Inflammatory macrophage treated with lipopolysaccharide for 4 hours (primary cell): ENCODE measurements at regions not wholly inside any gene's neighbourhood (a gene's known extent, or its start where the extent isn't known, plus 50 kb on each side); places are given as distances from the start of the nearest gene placed in this dataset.

ENCODE experiments used
- DNase-seq: peaks from one replicate; pipeline ENCODE4 v3.0.0-alpha.2; 2020

DNA sequence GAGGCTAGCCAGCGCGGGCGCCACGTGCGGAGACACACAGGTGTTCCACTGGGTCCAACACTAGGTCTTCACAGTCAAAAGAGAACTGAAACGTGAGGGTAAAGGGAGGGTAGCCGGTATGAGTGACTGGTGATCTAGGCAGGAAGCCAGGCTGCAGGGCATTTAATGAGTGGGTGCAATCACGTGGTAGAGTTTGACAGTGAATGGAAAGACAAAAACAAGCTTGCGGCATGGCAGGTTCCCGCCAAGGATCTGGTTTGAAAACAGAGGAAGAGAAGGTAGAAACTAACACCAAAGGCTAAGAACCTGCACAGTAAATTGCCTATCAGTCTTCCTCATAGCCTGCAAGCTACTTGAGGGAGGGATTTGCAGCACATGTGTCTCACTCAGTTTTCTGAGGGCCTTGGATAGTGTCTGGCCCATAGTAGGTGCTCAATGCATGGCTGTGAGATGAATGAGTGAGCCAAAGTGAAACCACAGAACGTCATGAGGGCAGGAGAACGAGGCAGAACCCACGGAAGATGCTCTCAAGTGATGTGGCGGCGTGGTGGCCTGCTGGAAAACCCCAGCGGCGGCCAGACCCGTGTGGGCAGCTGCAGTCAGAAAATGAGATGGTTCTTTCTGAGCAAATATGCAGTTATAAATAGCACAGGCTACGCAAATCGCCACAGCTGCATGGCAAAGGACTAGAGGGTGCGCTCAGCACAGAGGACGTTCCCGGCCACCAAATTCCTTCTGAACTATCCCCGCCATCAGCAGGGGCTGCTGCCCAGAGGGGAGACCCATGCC is 183.6 kb upstream of the NFE2L3 start:
- DNase-seq = no peak

DNA sequence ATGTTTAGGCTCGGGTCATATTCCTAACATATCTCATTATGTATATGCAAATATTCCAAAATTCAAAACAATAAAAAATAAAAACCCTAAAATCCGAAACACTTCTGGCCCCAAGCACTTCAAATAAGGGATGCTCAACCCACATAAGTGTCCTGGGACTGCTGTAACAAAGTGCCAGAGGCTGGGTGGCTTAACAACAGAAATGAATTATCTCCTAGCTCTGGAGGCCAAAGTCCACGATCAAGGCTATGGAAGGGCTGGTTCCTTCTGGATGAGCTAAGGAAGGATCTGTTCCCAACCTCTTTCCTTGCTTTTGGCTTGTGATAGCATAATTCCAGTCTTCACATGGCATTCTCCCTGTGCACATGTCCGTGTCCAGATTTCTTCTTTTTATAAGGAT is 181.6 kb upstream of the NFE2L3 start:
- DNase-seq = no peak

DNA sequence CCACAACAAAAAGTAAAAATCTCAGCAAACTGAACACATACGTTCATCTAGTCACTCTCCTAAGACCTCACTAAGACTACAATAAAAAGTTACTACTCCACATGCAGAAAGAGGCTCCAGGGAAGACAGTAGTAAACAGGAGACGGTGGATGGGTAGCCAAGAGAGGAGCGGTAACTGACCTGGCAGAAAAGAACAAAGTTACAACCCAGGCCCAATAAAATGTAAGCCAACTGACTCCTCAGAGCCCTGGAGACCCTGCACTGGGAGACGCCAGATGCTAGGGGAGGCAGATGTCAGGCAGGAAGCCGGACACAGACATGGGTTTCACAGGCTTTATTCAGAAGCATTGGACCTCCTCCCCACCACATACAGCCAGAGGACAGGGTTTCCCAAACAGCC is 181.1 kb upstream of the NFE2L3 start:
- DNase-seq = no peak

DNA sequence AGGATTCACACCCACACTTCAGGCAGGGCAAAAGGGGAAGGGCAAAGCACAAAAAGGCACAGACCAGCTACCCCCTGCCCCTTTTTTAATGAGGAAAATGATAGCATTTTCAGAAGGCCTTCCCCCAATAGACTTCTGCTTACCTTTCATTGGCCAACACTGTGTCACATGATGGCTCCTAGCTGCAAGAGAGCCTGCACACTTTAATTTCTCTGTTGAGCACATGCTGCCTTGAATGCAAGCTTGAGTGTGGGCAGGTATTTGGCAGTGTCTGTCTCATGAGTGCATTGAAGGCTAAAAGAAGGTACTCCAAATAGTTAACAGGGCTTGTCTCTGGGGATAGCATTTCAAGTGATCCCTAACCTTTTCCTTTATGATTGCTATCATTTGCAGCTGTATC is 175.4 kb upstream of the NFE2L3 start:
- DNase-seq = no peak

DNA sequence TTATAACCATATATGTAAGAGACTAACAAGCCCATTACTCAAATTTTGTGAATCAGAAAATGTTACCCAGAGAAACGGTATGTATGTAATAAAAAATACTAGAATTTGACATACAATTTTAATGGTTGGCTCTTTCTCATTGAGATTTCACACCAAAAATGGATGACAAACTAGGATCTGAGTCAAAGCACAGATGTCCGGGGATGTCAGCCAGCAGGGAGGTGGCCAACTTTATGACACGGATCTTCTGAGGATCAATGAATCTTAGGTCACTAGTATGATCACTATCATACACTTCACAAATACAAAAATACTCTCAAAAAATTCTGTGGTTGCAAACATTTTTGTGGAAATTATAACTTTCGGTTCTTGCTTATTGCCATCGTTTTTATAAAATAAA is 173.5 kb upstream of the NFE2L3 start:
- DNase-seq = no peak

DNA sequence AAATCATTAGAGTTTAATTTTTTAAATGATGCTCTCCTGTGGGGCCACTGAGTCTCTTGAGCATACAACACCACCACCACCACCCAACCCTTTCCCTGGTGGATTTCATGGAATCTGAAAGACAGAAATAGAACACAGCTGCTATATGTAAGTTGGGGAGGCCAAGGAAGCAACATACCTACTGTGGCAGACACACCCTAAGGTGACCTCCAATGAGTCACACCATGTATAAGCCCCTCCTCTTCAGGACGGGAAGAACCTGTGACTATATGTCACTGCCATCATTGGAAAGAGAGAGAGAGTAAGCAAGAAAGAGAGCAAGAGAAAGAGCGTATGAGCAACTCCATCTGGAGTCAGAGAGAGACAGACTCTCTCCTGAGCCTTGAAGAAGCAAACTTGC is 172.4 kb upstream of the NFE2L3 start:
- DNase-seq = no peak

DNA sequence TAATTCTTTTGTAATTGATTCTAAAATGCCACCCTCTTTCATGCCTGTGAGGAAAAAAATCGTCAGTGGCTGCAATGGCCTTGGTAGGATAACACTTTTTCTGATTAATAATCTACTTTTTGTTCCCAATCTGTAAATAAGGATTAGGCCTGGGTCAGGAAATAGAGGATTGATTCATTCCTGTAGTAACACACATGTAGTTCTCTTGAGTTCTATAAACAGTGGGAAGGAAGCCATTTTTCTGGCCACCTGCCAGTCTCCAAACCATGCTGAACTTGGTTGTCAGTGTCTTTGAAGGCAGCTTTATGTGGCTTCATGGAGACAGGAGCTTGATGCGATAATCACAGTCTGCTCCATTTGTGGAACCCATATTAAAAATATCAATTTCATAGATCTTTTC is 169.3 kb upstream of the NFE2L3 start:
- DNase-seq = no peak

DNA sequence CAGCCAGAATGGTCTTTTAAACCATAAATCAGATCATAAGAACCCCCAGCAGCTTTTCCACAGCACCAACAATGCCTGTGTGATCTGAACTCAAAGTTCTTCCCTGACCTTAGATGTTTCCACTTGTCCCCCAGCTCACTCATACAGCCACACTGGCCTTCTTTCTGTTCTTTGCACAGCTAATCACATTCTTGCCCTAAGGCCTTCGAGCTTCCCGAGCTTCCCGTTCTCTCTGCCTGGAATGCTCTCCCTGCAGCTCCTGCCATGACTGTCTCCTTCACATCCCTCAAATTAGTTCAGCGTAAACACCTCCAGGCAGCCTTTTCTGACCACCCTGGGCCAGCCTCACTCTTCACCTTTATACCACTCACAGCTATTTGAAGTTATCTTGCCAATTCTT is 166.8 kb upstream of the NFE2L3 start:
- DNase-seq = no peak

DNA sequence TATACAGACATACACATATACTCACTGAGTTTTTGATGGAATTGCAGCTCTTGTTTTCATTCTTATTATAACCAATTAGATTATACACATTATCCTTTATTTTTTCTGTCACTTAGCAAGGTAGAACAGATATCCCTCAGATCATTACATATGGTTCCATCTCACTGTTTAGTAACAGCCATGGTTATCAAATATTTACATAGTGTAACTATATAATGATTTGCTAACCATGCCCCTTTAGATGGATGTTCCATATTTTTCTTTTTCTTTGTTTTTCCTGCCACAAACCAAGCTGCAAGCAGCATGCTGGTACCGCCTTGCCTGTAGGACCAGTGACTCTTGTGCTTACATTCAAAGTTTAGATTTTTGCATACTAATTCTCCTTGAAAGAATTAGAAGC is 163.4 kb upstream of the NFE2L3 start:
- DNase-seq = no peak

DNA sequence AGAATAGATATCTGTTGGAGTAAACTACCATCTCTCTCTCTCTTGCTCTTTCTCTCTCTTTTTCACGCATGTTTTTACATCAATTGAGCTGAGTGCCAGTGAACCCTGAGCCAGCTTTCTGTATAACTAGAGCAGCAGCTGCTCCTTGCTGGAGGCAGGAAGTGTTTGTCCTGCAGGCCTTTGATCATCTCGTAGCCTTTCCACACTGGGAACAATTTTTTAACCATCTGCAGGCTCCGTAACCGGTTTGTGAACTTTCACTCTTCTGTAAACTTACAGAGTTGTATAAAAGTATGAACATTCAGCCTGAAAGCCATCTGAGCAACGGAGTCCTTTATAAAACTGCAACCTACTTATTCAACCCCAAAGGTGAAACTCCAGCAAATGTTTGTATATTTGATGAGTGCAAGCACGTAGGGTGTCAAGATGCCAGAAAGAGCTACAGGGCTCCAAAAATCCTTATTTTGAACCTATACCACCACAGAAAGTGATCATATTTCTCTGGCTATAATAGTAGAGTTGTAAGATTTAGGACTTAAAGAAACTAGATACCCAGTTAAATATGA is 162.8 kb upstream of the NFE2L3 start:
- DNase-seq = no peak

DNA sequence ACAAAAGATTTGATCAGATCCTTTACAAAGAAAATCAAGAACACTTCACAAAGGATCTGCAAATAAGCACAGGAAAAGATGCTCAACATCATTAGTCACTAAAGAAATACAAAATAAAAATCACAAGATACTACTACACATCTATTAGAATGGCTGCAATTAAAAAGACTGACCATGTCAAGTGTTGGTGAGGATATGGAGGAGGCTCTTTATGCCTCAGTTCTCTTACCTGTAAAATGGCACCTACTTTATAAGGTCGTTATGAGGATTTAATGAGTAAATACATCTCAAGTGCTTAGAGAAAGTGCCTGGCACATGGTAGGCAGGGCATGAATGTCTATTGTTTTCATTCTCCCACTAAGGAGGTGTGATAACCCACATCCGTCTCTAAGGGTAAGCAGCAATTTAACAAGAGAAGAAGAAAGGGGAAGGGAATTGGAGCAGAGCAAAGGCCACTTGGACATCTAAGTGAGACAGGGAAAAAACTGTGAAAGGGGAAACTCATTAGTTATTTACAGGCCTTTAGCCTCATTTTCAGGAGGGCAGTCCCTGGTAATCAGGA is 157.5 kb upstream of the NFE2L3 start:
- no peak for DNase-seq

DNA sequence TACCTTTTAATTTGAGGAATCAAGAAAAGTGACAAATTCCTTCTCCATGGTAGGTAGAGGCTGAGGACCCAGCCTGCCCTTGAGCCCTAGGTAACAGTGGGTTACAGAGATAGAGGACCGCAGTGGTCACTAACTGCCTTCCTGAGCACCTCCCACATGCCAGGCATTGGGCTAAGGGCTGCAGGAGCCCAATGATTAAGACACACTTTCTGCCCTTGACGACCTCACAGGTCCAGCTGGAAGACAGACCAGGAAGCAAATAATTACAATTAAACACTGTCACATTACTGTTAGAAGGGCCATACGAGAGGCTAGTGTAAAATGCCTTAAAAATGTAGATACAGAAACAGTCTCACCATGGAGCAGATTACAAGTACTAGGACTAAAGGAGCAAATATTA is 156.8 kb upstream of the NFE2L3 start:
- no peak for DNase-seq

DNA sequence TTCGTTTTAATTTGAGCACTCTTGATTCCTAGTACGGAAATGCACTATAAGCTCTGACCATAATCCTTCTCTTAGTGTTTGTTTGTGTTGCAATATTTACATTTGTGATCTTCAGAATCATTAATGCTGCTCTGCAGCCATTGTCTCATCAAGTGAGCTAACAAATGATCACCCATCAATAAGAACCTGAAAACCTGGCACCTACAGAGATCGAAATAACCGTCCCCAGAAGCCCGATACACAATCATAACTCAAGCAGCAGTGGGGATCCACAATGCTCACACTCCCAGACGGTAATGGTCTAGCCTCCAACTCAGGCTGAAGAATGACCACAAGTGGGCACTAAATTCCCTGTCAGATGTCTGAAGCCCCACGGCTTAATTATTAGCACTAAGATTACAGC is 156.0 kb upstream of the NFE2L3 start:
- no peak for DNase-seq

DNA sequence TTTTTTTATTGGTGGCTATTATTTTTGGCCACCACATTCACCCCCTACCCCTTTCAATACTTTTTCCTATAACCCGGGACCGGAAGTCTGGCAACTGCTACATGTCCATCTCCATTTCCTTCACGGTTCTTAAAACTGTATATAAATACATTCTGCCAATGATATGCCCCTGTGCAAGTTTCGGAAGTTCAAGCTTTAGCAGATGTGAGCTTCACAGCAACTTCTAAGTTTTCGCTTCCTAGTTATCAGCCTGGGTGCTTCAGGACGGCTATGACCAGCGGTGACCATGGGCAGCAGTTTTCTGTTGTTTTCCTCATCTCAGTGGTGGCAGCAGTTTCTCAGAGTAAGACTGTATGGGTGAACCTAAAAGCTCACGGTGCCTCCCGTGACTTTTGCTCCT is 153.5 kb upstream of the NFE2L3 start:
- no peak for DNase-seq

DNA sequence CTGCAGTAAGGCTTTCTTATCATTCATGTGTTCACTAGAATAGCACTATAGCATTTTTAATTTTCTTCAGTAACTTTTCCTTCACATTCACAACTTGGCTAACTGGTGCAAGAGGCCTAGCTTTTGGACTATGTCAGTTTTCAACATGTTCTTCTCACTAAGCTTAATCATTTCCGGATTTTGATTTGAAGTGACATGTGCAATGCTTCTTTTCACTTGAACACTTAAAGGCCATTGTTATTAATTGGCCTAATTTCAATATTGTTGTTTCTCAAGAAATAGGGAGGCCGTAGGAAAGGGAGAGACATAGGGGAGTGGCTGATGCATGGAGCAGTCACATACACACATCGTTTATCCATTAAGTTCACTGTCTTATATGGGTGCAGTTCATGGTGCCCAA is 151.2 kb upstream of the NFE2L3 start:
- DNase-seq = no peak

DNA sequence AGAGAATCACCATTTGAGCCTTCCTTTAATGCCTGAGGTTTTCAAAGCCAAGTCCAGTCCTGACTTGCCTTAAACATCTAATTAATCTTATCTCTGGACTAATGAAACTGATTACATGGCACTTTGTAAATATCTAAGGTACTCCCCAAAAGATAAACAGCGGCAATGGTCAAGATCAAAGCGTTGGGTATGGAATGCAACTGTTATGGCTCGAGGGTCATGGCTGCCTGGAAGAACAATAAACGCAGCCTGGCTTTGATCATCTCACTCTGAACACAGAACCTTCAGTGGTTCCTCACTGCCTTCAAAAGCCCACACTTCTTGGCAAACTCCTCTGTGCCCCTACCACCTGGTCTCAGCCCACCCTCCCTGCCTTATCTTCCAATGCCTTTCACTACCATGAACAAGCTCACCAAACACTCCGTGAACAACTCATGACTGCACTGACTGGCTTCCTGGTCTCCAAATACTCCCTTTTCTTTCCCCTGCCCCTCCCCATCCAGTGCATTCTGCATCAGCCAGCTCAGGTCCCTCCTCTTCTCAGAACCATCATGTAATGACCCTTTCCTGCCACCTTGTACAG is 150.2 kb upstream of the NFE2L3 start:
- no peak for DNase-seq

DNA sequence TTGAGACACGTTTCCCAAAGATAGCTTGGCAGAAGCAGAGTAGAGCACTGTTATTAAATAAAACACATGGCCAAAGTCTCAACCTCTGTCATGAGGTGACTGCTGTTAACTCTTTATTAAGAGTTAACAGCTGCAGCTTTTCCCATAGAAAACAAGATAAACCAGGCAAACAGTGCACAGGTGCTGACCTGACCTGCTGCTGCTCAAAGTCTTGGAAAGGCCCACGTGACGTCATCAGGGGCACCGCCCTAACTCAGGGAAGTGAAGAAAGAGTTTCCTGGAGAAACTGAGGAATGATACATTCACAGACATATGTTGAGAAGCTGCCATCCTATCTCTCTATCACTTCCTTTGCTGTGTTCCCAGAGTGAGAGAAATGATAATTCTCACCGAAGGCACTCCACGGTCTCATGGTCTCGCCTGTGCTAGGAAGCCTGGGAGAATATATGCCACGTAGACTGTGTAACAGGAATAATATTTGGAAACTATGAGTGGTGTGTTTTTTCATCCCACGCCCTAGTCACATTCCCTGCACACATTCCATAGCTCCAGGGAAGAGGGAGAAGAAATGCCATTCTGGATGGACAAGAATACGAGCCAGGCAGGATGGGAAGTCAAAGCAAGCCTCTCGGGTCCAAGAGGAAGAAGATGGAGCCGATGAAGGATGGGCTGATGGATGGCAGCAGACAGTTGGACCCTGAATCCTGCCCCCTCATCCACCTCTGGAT is 146.2 kb upstream of the NFE2L3 start:
- DNase-seq = no peak

DNA sequence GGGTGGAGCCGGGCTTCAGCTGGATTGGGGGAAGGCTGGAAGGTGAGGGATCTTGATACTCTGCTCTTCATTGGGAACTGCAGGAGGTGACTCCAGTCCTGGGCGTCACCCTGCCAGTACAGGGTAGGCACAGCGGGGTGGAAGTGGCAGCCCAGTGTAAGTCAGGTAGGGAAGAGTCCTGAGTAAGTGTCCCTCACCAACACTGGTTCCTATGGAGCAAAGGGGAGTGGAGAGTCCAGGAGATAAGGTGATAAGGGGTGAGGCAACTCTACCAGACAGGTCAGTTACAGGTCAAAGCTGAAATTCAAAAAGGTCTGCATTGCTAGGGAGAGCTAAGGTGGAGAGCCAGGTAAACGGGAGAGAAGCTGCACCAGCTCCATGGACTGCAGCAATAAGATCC is 145.6 kb upstream of the NFE2L3 start:
- no peak for DNase-seq

DNA sequence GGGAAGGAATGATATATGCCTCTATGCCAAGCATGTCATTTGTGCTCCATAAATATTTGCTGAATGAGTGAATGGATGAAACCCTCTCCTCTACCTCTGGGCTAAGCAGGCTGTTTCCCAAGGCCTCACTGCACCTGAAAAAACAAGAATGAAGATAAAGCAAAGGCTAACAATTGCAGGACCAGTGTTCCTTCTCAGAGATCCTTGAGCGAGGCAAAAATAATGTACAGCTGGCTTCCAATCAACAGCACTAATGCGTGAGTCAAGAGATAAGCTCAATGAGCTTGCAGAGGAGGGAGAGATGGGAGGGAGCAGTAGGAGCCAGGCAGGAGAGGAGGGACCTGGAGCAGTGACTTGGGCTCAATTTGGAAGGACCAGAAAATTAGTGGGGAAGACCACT is 144.5 kb upstream of the NFE2L3 start:
- DNase-seq = no peak

DNA sequence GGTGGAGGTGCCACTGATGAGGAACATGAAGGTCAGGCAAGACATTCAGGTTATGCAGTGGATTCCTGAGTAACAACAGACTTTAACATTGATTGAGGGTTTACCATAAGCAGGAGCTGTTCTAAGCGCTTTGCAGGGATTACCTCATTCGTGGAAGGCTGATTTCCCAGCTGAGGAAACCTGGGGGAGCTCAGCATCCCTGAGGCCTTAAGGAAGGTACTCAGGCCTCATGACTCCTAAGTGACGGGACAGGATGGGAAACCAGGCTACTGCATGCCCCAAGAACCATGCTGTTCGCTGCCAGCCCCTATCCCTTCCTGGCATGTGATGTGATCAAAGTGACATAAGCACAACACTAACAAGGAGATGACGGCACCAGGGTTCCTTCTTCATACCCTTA is 143.6 kb upstream of the NFE2L3 start:
- no peak for DNase-seq

DNA sequence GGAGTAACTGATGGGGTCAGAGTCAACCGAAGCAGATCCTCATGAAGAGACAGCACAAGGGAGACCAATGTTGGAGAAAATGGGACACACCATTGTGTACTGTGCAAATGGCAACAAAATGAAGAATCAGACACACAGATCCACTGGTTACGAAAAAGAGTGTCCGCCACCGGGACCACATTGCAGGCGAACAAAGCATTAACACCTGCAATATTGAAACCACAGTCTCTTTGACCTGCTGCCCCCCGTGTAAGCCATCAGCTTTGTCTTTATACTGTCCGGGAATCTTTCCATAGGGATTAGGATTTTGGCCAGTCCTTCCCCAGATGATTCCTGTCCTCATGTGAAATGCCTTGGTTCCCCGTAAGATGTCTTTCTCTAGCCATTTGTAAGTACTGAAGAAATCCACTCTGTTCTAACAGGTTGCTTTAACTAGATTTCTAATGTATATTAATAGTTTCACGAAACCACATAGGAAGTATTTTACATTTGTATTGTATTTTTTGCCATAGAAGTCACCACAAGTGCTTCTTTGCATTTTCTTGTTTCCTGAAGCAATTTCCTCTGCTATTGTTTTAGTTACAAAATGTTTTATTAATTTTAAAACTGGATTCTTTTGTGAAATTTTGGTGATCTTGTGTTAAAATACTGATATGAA is 140.8 kb upstream of the NFE2L3 start:
- no peak for DNase-seq

DNA sequence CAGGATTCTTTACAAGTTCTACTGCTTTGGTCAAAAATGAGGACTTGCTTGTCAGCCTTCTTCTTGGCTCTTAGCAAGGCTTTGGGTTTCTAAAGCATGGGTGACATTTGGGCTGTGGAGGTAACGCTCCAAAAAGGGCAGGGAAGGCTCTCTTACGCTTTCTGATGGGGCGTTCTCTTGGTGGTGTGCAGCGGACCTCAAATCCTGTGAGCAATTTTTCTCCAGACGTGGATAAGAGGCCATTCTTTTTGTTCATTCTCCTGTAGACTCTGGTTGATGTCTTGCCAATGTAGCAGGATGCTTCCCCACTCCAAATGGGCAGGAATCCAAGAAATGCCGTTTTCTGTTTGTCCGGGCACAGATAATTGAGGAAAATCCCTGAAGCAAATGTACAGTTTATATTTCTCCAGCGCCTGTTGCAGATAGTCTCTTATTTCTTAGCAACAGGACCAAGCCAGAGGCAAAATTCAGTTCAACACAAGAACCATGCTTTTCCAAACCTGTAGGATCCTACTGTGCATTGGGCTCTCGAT is 138.4 kb upstream of the NFE2L3 start:
- DNase-seq = no peak

DNA sequence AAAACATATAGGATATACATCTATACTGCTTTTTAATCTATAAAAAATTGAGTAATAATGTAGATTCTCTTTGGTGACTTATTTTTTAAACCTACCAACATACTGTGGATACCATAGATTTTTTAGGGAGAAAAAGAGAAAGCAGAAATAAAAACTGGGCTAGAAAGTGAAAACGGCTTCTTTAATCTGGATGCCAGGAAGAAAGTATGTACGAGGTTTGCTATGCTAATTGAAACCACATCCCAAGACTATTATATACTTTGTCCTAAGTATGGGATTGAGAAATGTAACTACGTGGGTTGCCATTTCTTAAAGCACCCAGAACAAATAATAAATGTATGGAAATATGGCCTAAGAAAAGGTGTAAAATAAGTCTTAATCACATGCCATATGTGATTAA is 129.0 kb upstream of the NFE2L3 start:
- no peak for DNase-seq
